HG03045 (cell line): ENCODE measurements at regions not wholly inside any gene's neighbourhood (a gene's known extent, or its start where the extent isn't known, plus 50 kb on each side); places are given as distances from the start of the nearest gene placed in this dataset.

Source experiments
- ATAC-seq: cut with Tn5 transposase; IDR thresholded peaks from one replicate; pipeline ENCODE4 v1.9.1; 2021; ENCODE audit warnings: mild to moderate bottlenecking, moderate library complexity; ENCODE audit not compliant: unreplicated experiment

GRCh38 chr1:83015163-83015562, 983.8 kb downstream of the TTLL7 start:
- ATAC-seq: no peak

GRCh38 chr1:83012950-83013349, 986.0 kb downstream of the TTLL7 start:
- no peak for ATAC-seq

- no peak for ATAC-seq
Observed at GRCh38 chr1:83011265-83011664, 987.7 kb downstream of the TTLL7 start.

- no peak for ATAC-seq
Observed at GRCh38 chr1:83006271-83006670, 992.7 kb downstream of the TTLL7 start.

DNA sequence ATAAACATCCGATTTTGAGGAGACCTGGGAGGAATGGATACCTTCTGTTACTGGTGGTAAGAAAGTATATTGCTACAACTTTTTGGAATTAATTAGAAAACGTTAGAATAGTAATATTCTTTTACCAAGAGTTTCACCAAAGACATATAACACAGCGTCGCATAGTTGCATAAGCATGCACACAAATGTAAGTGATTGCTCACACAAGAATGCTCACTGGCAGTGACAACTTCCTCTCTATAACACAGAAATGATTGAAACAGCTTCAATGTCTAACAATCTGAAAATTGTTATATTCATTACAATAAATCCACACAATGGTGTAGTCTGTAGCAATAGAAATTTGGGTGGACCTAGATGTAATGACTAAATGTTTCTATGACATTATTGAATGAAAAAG, 998.6 kb downstream of the TTLL7 start:
- no peak for ATAC-seq

- no peak for ATAC-seq
Observed at GRCh38 chr1:82995951-82996350, 1003.0 kb downstream of the TTLL7 start.

GRCh38 chr1:82994616-82995263, 1004.2 kb downstream of the TTLL7 start:
- ATAC-seq: no peak

DNA sequence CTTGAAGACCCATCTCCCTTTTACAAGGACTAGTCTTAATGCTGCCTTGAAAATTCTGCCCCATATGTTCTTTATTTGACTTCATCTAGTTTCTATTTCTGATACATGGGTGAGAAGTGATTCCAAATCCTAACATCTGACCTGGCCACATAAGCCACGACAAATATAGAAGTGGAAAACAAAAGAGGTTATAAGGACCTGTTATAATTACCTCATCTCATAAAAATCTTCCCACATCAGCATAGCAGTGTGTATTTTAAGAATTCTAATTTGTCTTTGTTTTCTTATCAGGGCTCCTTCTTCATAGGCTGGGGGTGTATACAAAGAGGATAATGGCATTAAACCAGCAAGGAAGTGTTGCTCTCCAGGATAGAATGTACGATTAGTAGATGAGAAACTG, 1007.4 kb downstream of the TTLL7 start:
- ATAC-seq: no peak

DNA sequence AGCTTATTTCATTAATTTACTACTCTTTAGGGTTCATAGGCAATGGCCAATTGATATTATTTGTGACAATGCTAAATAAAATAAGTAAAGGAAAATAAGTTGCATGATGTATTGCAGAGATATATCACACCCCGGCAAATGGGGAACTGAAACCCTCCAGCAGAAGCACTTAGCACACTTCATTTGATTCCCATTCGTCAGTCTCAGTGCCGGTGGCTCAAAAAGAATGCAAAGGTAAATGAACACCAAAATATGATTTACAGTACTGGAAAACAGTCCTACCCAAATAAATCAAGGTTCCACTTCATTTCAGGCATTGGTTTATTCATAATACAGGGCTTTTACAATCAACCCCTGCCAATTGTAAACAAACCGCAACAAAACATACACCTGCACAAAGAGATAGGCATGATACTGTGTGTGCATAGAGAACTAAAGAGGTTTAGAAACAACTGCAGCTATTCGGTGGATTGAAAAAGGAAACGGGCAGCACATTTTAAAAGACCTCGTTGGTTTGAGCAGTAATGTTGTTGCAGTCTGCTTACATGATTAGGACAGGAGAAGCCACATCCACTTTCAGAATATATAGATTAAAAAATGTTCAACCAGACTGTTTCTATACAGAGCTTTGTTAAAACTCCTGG, 1019.2 kb downstream of the TTLL7 start:
- ATAC-seq: peak; percentile 94

- no peak for ATAC-seq
Observed at GRCh38 chr1:82978461-82979324, 1020.2 kb downstream of the TTLL7 start.

GRCh38 chr1:82972841-82973553, 1025.9 kb downstream of the TTLL7 start:
- ATAC-seq: no peak

GRCh38 chr1:82969340-82969739, 1029.6 kb downstream of the TTLL7 start:
- no peak for ATAC-seq

DNA sequence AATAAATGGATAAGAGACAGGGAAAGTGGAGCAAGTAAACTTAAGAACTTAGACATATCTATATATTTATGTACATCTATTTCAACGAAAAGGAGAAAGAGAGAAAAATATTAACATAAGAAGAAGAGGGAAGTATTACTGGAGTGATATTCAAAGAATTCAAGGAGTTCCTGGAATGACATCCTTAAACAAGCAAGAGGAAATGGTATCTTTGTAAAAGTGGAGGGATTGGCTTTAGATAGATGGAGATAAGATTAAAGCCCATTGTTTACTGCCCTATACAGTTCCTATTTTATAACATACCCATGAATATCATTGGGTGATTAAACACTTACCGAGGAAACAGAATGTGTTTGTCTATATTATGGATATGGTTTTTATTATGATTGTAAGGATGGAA, 1036.3 kb downstream of the TTLL7 start:
- no peak for ATAC-seq

- no peak for ATAC-seq
Observed at GRCh38 chr1:82950606-82951200, 1048.2 kb downstream of the TTLL7 start.

- no peak for ATAC-seq
Observed at GRCh38 chr1:82948386-82948785, 1050.5 kb downstream of the TTLL7 start.

DNA sequence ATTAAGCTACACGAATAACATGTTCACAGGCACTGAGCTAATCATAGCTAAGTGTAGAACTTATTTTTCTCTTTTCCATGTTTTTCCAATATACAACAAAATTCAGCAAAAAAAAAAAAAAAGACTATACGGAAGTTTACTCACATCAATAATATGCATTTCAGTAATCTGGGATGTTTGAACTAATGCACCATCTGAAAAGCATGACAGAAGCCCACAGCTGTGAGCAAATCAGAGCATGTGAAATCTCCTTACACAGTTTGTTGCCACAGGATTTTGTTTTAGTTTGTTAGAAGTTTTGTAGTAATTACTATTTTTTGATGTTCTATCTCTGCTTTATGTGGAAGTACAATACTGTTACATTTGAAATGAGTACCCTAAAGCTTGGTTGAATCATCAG, 1051.7 kb downstream of the TTLL7 start:
- ATAC-seq: no peak

- ATAC-seq: no peak
Observed at GRCh38 chr1:82946096-82946605, 1052.8 kb downstream of the TTLL7 start.

- ATAC-seq: no peak
Observed at GRCh38 chr1:82944822-82945221, 1054.1 kb downstream of the TTLL7 start.

GRCh38 chr1:82934074-82934473, 1064.9 kb downstream of the TTLL7 start:
- no peak for ATAC-seq

- no peak for ATAC-seq
Observed at GRCh38 chr1:82932727-82933126, 1066.2 kb downstream of the TTLL7 start.

- ATAC-seq: no peak
Observed at GRCh38 chr1:82932207-82932606, 1066.7 kb downstream of the TTLL7 start.
